ENCODE measurements at regions not wholly inside any gene's neighbourhood (a gene's known extent, or its start where the extent isn't known, plus 50 kb on each side); places are given as distances from the start of the nearest gene placed in this dataset.

DNA sequence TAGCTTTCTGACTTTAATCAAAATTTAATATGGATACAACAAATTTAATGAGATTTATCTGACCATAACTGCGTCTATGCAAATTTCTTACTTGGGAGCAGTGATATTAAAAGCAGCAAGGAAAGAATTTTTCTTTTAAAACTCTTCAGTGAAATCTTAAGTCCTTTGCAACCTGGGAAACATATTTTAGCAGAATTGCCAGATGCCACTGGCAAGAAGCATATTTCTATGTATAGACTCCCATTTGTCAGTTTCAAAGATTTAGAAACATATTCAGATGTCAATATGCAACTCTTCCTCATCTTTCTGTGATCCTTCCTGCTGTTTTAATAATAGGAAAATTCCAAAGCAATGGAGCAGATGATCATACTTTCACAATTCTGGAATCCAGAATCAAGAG, 911.3 kb downstream of the LUZP2 start:
- TF ChIP-seq, protein P1, sequence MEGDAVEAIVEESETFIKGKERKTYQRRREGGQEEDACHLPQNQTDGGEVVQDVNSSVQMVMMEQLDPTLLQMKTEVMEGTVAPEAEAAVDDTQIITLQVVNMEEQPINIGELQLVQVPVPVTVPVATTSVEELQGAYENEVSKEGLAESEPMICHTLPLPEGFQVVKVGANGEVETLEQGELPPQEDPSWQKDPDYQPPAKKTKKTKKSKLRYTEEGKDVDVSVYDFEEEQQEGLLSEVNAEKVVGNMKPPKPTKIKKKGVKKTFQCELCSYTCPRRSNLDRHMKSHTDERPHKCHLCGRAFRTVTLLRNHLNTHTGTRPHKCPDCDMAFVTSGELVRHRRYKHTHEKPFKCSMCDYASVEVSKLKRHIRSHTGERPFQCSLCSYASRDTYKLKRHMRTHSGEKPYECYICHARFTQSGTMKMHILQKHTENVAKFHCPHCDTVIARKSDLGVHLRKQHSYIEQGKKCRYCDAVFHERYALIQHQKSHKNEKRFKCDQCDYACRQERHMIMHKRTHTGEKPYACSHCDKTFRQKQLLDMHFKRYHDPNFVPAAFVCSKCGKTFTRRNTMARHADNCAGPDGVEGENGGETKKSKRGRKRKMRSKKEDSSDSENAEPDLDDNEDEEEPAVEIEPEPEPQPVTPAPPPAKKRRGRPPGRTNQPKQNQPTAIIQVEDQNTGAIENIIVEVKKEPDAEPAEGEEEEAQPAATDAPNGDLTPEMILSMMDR (optimal IDR thresholded peaks at IDR 0.05 in 1 of 3, IDR thresholded peaks at IDR 0.05 in 1 of 3, conservative IDR thresholded peaks at IDR 0.05 in 1 of 3; ENCODE audit: extremely low read depth in 1 of 3, insufficient read depth in 2 of 3, low read length in 3 of 3), result no peak
- TF ChIP-seq EZH2 (IDR thresholded peaks at IDR 0.05; ENCODE audit: low read length), result no peak

All from keratinocyte (primary cell).